DMS 273 treated with DMSO at 0.1 percent for 48 hours (cell line): ENCODE measurements at regions not wholly inside any gene's neighbourhood (a gene's known extent, or its start where the extent isn't known, plus 50 kb on each side); places are given as distances from the start of the nearest gene placed in this dataset.
"Not testable (repeated sequence)": the region's sequence is repeated elsewhere in the genome, so short reads cannot be mapped to it uniquely, and the experiment has no call there.

Source experiments
- DNase-seq: peaks from one replicate; lab custom pipeline; 2025; lab: John Stamatoyannopoulos, UW

GRCh38 chr17:34012709-34013375 is 242.2 kb upstream of the CCL2 start:
- DNase-seq = no peak

GRCh38 chr17:34015253-34015652 is 239.8 kb upstream of the CCL2 start:
- DNase-seq = no peak

GRCh38 chr17:34024386-34024785 is 230.7 kb upstream of the CCL2 start:
- DNase-seq = no peak

DNA sequence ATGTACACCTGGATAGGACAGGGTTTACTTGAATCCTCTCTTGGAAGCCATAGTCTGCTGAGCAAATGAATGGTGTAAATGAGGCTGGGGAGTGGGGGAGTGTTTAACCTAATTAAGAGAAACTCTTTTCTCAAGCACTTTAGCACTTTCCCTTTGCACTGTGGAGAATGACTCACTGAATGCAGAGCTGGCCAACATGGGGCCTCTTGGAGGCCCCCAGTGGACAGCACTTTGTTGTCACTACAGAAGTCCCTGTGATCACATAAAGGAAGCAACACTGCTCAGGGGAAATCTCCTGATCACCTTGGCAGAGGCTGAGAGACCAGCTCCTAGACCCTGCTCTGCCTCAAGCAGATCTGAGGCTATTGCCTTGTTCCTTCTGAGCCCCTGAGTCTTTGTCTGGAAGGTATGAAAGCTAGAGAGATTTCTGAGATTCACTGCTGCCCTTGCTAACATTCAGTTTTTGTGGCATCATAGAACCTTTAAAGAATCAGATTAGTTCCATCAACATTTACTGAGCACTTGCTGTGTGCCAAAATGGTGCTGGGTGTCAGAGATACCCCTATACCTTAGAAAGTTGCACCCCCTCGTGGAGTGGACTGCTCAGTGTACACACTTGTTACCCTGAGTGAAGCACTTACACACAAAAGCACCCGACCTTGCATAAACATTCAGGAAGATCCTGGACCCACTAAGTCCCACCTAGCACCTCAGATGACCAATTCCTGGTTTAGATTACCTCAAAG is 230.1 kb upstream of the CCL2 start:
- DNase-seq = no peak

DNA sequence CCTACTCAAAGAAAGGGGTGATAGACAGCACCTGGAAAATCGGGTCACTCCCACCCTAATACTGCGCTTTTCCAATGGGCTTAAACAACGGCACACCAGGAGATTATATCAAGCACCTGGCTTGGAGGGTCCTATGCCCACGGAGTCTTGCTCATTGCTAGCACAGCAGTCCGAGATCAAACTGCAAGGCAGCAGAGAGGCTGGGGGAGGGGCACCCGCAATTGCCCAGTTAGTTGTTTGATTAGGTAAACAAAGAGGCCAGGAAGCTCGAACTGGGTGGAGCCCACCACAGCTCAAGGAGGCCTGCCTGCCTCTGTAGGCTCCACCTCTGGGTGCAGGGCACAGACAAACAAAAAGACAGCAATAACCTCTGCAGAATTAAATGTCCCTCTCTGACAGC is 224.5 kb upstream of the CCL2 start:
- not testable (repeated sequence) for DNase-seq

DNA sequence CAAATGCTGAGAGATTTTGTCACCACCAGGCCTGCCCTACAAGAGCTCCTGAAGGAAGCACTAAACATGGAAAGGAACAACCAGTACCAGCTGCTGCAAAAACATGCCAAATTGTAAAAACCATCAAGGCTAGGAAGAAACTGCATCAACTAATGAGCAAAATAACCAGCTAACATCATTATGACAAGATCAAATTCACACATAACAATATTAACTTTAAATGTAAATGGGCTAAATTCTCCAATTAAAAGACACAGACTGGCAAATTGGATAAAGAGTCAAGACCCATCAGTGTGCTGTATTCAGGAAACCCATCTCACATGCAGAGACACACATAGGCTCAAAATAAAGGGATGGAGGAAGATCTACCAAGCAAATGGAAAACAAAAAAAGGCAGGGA is 222.8 kb upstream of the CCL2 start:
- not testable (repeated sequence) for DNase-seq

DNA sequence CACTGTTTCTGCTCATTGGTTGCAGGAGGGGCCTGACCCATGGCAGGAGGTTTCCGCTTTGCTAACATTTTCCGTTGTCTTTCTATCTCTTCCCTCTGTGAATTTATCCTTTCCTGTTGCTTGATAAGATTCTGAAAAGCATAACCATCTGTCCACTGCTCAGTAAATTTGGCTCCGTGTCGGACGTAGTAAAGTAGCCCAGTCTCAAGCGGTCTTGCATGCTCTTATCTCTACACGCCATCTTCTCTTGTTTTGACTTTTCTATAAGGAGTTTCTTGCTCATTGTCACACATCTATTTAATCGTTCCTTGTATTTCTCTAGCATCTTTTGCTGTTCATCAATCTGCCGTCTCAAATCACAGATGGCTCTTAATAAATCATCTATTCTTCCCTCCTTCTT is 216.3 kb upstream of the CCL2 start:
- DNase-seq = not testable (repeated sequence)

DNA sequence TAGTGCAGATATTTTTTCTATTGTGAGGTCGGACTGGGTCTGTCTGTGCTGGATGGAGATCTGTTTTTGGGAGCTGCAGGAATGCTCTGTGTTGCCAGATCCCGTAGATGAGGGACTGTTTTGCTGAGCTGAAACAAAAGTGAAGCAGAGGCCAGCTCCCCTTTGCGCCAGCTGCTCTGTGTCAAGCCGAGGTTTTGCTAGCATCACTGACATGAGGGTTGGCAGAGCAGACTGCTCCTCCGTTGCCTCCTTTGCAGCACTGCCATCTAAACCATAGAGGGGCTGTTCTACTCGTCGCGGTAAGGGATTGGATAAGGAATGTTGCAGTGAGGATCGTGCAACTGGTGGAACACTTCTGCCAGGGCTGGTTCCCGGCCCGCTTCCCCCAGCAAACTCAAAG is 215.9 kb upstream of the CCL2 start:
- DNase-seq = not testable (repeated sequence)

GRCh38 chr17:34039759-34040555 is 215.1 kb upstream of the CCL2 start:
- not testable (repeated sequence) for DNase-seq

GRCh38 chr17:34045990-34046389 is 209.1 kb upstream of the CCL2 start:
- no peak for DNase-seq

DNA sequence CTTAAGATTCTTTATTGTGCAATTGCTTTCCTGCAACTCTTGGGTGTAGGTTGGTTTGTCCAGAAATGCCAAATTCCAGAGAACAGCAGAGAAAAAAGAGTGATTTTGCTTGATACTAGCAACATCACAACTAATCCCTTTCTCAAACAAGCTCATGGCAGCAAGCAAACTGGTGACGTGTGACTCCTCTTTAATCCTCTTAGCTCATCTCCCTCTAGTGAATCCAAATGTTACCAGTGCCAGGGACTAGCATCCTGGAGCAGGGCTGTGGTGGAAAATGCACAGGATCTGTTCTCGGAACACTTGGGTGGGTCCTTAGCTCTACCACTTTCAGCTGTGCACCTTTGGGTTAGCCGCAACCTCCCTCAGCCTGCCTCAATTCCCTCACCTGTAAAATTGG is 204.0 kb upstream of the CCL2 start:
- DNase-seq = no peak

- no peak for DNase-seq
These were observed 200.6 kb upstream of the CCL2 start for GRCh38 chr17:34054495-34054894.

DNA sequence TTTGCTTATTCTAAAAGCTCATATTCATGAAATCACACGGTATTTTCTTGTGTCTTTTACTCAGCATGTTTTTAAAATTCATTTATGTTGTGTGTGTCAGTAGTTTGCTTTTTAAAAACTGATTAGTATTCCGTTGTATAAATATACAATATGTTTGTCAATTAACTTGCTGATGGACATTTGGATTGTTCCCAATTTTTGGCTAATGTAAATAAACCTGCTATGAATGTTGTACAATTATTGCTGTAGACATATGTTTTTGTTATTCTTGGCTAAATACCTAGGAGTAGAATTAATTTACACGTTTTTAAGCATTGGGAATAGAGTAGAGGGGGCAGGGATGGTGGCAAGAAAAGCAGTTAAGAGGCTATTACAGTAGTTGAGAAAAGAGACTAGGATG is 199.5 kb upstream of the CCL2 start:
- DNase-seq = no peak

DNA sequence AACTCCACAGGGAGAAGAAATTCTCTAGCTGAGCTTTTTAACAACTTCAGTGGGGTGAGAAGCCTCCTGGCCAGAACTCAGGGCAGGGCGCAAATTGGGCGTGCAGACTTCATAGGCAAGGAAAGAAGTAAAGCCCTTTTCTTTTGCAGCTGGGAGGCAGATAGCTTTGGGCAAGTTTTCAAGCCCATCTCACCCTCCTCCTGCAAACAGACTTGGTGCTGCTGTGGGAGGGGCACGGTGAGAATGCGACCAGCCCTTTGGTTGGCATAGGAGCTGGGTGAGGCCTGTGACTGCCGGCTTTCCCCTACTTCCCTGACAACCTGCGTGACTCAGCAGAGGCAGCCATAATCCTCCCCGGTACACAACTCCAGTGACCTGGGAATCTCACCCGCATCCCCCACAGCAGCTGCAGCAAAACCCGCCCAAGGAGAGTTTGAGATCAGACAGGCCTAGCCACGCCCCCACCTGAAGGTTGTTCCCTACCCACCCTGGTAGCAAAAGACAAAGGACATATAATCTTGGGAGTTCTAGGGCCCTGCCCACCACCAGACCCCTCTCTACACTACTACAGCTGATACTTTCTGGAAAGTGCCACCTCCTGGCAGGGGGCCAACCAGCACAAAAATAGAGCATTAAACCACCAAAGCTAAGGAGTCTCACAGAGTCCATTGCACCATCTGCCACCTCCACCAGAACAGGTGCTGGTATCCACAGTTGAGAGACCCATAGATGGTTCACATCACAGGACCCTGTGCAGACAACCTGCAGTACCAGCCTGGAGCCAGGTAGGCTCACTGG is 195.5 kb upstream of the CCL2 start:
- DNase-seq = no peak

DNA sequence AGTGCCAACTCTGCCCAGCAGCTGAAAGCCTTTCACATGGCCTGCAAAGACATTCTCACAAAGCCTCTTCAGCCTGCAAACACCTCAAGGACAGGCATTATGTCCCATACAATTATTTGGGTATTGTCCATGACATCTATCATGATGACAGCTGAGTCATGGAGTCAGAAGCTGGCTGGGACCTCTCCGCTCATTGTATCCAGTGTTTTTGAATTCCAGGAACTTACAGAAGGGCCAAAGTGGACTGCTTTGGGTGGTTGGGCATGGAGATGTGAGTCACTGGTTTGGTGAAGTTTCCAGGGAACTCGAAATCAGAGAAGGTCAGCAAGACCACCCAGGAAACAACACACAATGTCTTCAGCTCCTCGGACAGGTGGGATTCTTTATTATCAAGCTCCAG is 188.6 kb upstream of the CCL2 start:
- no peak for DNase-seq

- no peak for DNase-seq
These were observed 188.1 kb upstream of the CCL2 start for GRCh38 chr17:34067011-34067410.

DNA sequence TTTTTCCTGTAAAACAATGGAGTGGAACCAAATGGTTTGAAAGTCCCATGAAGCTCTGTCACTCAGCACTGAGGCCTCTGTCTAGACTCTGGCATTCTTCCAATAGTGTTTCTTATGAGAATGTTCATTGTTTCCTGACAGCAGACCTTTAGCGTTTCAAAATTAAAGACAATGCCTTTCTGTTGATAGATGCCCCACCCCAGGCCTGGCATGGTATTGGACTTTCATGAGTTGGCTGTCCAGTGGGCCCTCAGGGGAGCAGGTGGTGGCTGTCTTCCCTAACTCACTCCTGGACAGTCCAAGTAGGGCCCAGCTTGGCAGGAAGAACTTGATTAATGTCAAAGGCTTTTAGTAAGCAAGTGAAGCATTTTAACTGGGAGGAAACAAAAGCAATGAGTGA is 186.5 kb upstream of the CCL2 start:
- DNase-seq = no peak

- no peak for DNase-seq
These were observed 184.4 kb upstream of the CCL2 start for GRCh38 chr17:34070712-34071111.

DNA sequence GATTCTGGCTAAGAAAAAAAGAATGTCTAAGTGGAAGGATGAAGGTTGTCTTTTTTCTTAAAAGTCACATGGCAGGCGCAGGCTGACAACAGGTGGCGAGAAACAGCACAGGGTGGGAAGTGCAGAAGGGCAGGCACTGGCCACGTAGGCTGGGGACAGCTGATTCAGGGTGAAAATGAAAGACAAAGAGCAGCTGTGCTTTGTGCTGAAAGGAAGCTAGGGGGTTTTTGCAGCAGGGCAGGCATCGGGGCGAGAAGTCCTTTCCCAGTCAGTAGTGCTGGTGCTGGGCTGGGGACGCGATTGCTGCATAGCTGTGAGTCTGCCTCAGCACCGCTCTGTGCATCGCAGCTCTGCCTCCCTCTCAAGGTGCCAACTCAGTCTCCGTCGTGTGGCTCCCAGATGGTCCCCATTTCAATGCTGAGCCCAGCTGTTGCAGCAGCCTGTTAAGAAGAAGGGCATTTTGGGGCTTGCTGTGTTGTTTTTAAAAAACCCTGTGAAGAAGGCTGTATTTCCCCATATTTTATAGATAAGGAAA is 183.1 kb upstream of the CCL2 start:
- no peak for DNase-seq

- DNase-seq = no peak
These were observed 180.0 kb upstream of the CCL2 start for GRCh38 chr17:34075076-34075475.

GRCh38 chr17:34076743-34077631 is 178.1 kb upstream of the CCL2 start:
- no peak for DNase-seq
